HEK293T (cell line): ENCODE measurements at regions not wholly inside any gene's neighbourhood (a gene's known extent, or its start where the extent isn't known, plus 50 kb on each side); places are given as distances from the start of the nearest gene placed in this dataset.

Source experiments
- CTCF ChIA-PET: fragments of 350-600 bp; formaldehyde crosslinking; extraction: SDS; loops from one replicate; lab custom pipeline; 2021; ENCODE audit warnings: antibody characterized with exemption, inconsistent platforms; lab: Yijun Ruan, JAX
- POLR2A ChIA-PET: fragments of 350-600 bp; formaldehyde crosslinking; extraction: SDS; loops from one replicate; lab custom pipeline; 2020; ENCODE audit warnings: antibody characterized with exemption, inconsistent platforms; lab: Yijun Ruan, JAX
- DNase-seq: peaks from one replicate; pipeline ENCODE4 v3.0.0; 2012; ENCODE audit warnings: mixed read lengths; ENCODE audit errors: extremely low spot score
- ARNT ChIP-seq: fragments of 450-650 bp; IDR thresholded peaks from 2 replicates; pipeline ENCODE4 v1.6.1; 2017; ENCODE audit warnings: mild to moderate bottlenecking
- BHLHE40 ChIP-seq: fragments of 450-650 bp; IDR thresholded peaks from 2 replicates; pipeline ENCODE4 v1.6.1; 2016; ENCODE audit warnings: mild to moderate bottlenecking, moderate library complexity, borderline replicate concordance
- CTBP1 ChIP-seq: fragments of 450-650 bp; IDR thresholded peaks from 2 replicates; pipeline ENCODE4 v1.6.1; 2016; ENCODE audit warnings: borderline replicate concordance
- ELF4 ChIP-seq: fragments of 450-650 bp; IDR thresholded peaks from 2 replicates; pipeline ENCODE4 v1.6.1; 2017; ENCODE audit warnings: antibody characterized with exemption
- FOXA1 ChIP-seq: fragments of 450-650 bp; IDR thresholded peaks from 2 replicates; pipeline ENCODE4 v1.6.1; 2016; ENCODE audit warnings: mild to moderate bottlenecking
- FOXK2 ChIP-seq: fragments of 450-650 bp; IDR thresholded peaks from 2 replicates; pipeline ENCODE4 v1.6.1; 2016; ENCODE audit warnings: mild to moderate bottlenecking
- FOXM1 ChIP-seq: fragments of 450-650 bp; IDR thresholded peaks from 2 replicates; pipeline ENCODE4 v1.6.1; 2017; ENCODE audit warnings: mild to moderate bottlenecking, borderline replicate concordance
- HDGF ChIP-seq: fragments of 450-650 bp; IDR thresholded peaks from 2 replicates; pipeline ENCODE4 v1.6.1; 2017; ENCODE audit warnings: antibody characterized with exemption, borderline replicate concordance
- L3MBTL2 ChIP-seq: fragments of 450-650 bp; conservative IDR thresholded peaks from 2 replicates; pipeline ENCODE4 v1.6.1; 2016; ENCODE audit warnings: mild to moderate bottlenecking
- LEF1 ChIP-seq: fragments of 450-650 bp; IDR thresholded peaks from 2 replicates; pipeline ENCODE4 v1.6.1; 2017; ENCODE audit warnings: mild to moderate bottlenecking, borderline replicate concordance
- NFRKB ChIP-seq: fragments of 450-650 bp; IDR thresholded peaks from 2 replicates; pipeline ENCODE4 v1.6.1; 2016; ENCODE audit warnings: mild to moderate bottlenecking, moderate library complexity
- SP1 ChIP-seq: fragments of 450-650 bp; IDR thresholded peaks from 2 replicates; pipeline ENCODE4 v1.6.1; 2017
- SUZ12 ChIP-seq: fragments of 450-650 bp; IDR thresholded peaks from 2 replicates; pipeline ENCODE4 v1.6.1; 2016; ENCODE audit warnings: mild to moderate bottlenecking
- TARDBP ChIP-seq: fragments of 450-650 bp; IDR thresholded peaks from 2 replicates; pipeline ENCODE4 v1.6.1; 2016
- ZNF384 ChIP-seq: fragments of 450-650 bp; IDR thresholded peaks from 2 replicates; pipeline ENCODE4 v1.6.1; 2016
- TF ChIP-seq, protein P1 (sequence below): fragments of 450-650 bp; IDR thresholded peaks from 2 replicates; pipeline ENCODE4 v1.6.1; 2016

GRCh38 chr4:14496408-14496807 is 505.9 kb upstream of the CPEB2 start:
- no peak for DNase-seq
- ChIA-PET POLR2A (no interaction called here), CTCF (no interaction called here)
- no peak for TF ChIP-seq LEF1
- no peak for TF ChIP-seq SP1
- TF ChIP-seq, protein P1, sequence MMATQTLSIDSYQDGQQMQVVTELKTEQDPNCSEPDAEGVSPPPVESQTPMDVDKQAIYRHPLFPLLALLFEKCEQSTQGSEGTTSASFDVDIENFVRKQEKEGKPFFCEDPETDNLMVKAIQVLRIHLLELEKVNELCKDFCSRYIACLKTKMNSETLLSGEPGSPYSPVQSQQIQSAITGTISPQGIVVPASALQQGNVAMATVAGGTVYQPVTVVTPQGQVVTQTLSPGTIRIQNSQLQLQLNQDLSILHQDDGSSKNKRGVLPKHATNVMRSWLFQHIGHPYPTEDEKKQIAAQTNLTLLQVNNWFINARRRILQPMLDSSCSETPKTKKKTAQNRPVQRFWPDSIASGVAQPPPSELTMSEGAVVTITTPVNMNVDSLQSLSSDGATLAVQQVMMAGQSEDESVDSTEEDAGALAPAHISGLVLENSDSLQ, result no peak
- no peak for TF ChIP-seq FOXK2
- no peak for TF ChIP-seq FOXM1
- TF ChIP-seq BHLHE40, result no peak
- TF ChIP-seq NFRKB, result no peak
- TF ChIP-seq SUZ12, result no peak
- no peak for TF ChIP-seq FOXA1
- no peak for TF ChIP-seq TARDBP
- no peak for TF ChIP-seq L3MBTL2
- no peak for TF ChIP-seq ARNT
- TF ChIP-seq CTBP1, result no peak
- TF ChIP-seq ELF4, result no peak
- no peak for TF ChIP-seq ZNF384
- TF ChIP-seq HDGF, result no peak

DNA sequence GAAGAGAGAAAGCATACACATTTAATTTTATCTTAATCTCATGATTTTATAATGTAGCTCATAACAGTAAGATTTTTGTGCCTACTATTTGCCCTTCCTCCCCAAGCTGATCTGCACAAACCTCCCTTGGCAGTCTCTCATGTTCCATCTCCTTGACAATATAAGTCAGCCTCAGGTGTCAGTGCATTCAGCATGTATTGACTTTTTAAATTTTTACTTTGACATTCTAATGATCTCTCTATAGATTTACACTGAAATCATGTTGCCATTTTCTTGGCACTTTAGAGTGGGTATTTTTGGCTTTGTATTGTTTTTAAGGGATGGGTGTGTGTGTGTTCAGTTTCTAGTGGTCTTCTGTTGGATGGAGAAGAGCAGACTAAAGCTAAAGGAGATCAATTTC is 505.3 kb upstream of the CPEB2 start:
- CTCF ChIA-PET, result no interaction called here
- TF ChIP-seq NFRKB, result no peak
- DNase-seq, result no peak
- POLR2A ChIA-PET, result no interaction called here

GRCh38 chr4:14504162-14504561 is 498.1 kb upstream of the CPEB2 start:
- POLR2A ChIA-PET, result no interaction called here
- CTCF ChIA-PET, result no interaction called here
- TF ChIP-seq L3MBTL2 (no peak), FOXA1 (no peak), TARDBP (no peak), SP1 (no peak), ZNF384 (no peak), FOXM1 (no peak), BHLHE40 (no peak), ELF4 (no peak), LEF1 (no peak), ARNT (no peak), HDGF (no peak), FOXK2 (no peak), CTBP1 (no peak)
- no peak for DNase-seq

DNA sequence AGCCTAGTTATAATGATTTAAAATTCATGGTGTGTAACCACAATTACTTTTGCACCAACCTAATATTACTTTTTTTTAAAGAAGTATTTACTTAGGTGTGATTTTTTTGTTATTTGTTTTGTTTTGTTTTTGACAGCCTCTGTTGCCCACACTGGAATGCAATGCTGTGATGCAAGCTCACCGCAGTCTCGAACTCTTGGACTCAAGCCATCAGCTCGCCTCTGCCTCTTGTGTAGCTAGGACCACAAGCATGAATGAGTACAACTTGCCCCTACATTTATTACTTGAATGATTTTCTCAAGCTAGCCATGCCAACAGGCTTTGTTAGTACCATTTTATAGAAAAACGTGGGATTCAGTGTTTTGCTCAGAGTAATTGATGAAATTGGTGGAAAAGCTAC is 488.8 kb upstream of the CPEB2 start:
- CTCF ChIA-PET, result no interaction called here
- no peak for DNase-seq
- POLR2A ChIA-PET, result no interaction called here
- TF ChIP-seq HDGF, result no peak
- no peak for TF ChIP-seq NFRKB
- TF ChIP-seq SUZ12, result no peak
- no peak for TF ChIP-seq FOXK2
- no peak for TF ChIP-seq FOXA1
- no peak for TF ChIP-seq LEF1
- TF ChIP-seq CTBP1, result no peak
- no peak for TF ChIP-seq SP1
- no peak for TF ChIP-seq ELF4
- no peak for TF ChIP-seq FOXM1
- TF ChIP-seq, protein P1, result no peak

- no peak for DNase-seq
- POLR2A ChIA-PET, result no interaction called here
- TF ChIP-seq L3MBTL2, result no peak
- no peak for TF ChIP-seq NFRKB
- TF ChIP-seq ARNT, result no peak
- TF ChIP-seq TARDBP, result no peak
- no peak for TF ChIP-seq FOXK2
- no peak for TF ChIP-seq LEF1
- no peak for TF ChIP-seq HDGF
- CTCF ChIA-PET, result no interaction called here
These were observed 486.7 kb upstream of the CPEB2 start for GRCh38 chr4:14515556-14515955.

DNA sequence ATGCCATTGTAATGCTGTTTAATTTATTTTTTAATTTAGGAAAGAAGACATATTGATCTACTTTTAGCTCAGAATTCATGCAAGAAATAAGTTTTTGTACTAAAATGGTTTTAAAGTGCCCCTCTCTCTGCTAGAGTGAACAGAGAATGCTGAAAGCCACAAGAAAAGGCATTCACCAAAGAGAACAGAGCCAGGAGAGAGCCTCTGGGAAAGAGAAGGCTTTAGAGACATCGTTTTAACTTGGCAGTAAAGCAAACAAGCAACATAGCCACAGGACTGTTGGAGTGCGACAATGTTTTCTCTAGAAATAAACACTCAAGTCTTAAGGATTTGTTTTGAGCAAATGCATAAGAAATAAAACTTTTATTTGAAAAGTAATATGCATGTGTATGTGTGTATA is 484.1 kb upstream of the CPEB2 start:
- no peak for DNase-seq
- ChIA-PET POLR2A (no interaction called here), CTCF (no interaction called here)
- TF ChIP-seq L3MBTL2, result no peak
- TF ChIP-seq BHLHE40, result no peak
- no peak for TF ChIP-seq SP1
- TF ChIP-seq CTBP1, result no peak
- TF ChIP-seq HDGF, result no peak
- TF ChIP-seq FOXA1, result no peak
- TF ChIP-seq ARNT, result no peak
- TF ChIP-seq NFRKB, result no peak
- TF ChIP-seq TARDBP, result no peak
- TF ChIP-seq FOXM1, result no peak
- TF ChIP-seq, protein P1, result no peak
- no peak for TF ChIP-seq ELF4
- no peak for TF ChIP-seq FOXK2
- no peak for TF ChIP-seq ZNF384
- TF ChIP-seq LEF1, result no peak
- no peak for TF ChIP-seq SUZ12

DNA sequence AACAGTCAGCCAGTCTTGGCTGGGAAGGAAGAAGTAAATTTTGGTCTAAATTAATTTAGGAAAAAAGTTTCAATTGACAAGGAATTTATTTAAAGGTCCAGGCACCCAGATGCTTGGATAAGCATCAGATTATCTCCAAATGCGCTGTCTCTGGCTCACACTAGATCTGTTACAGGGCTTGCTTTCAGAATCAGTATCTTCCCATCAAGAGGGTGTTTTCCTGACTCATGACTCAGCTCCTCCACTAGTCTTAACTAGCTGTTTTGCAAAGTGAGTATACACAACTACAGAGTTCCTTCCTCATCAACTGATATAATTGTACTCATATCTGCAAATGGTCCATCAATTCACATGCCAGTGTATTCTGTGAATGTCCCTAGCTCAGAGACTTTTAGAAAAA is 482.1 kb upstream of the CPEB2 start:
- TF ChIP-seq ELF4 (no peak), TARDBP (no peak), CTBP1 (no peak), FOXK2 (no peak), BHLHE40 (no peak), NFRKB (no peak), LEF1 (no peak), SP1 (no peak), FOXM1 (no peak), ARNT (no peak), SUZ12 (no peak), L3MBTL2 (no peak), HDGF (no peak), ZNF384 (no peak), FOXA1 (no peak)
- TF ChIP-seq, protein P1, result no peak
- DNase-seq, result no peak
- ChIA-PET POLR2A (no interaction called here), CTCF (no interaction called here)
